H9 (cell line): ENCODE measurements at regions not wholly inside any gene's neighbourhood (a gene's known extent, or its start where the extent isn't known, plus 50 kb on each side); places are given as distances from the start of the nearest gene placed in this dataset.

Source experiments
- DNase-seq: peaks from one replicate; pipeline ENCODE4 v3.0.0-alpha.2; 2017
- H2AFZ ChIP-seq: one replicate; pipeline ENCODE4 v1.6.1; 2013; ENCODE audit warnings: mild to moderate bottlenecking, low read length, control low read depth, moderate library complexity
- H2AK5ac ChIP-seq: 2 replicates; pipeline ENCODE4 v1.6.1; 2013; ENCODE audit warnings: low read length, control low read depth, mixed read lengths; ENCODE audit not compliant: insufficient read length
- H2BK120ac ChIP-seq: one replicate; pipeline ENCODE4 v1.6.1; 2013; ENCODE audit warnings: low read depth, mild to moderate bottlenecking, low read length, control low read depth, inconsistent platforms; ENCODE audit not compliant: poor library complexity, severe bottlenecking
- H2BK12ac ChIP-seq: 2 replicates; pipeline ENCODE4 v1.6.1; 2013; ENCODE audit warnings: low read length, control low read depth, mixed read lengths, low read depth; ENCODE audit not compliant: insufficient read length
- H2BK15ac ChIP-seq: 2 replicates; pipeline ENCODE4 v1.6.1; 2013; ENCODE audit warnings: low read depth, low read length, control low read depth
- H2BK20ac ChIP-seq: one replicate; pipeline ENCODE4 v1.6.1; 2013; ENCODE audit warnings: low read depth, mild to moderate bottlenecking, low read length, control low read depth, inconsistent platforms; ENCODE audit not compliant: poor library complexity, severe bottlenecking
- H2BK5ac ChIP-seq: 2 replicates; pipeline ENCODE4 v1.6.1; 2013; ENCODE audit warnings: low read length, control low read depth, mixed read lengths; ENCODE audit not compliant: insufficient read length
- H3K14ac ChIP-seq: 2 replicates; pipeline ENCODE4 v1.6.1; 2013; ENCODE audit warnings: low read length, control low read depth; ENCODE audit not compliant: insufficient read depth
- H3K18ac ChIP-seq: 2 replicates; pipeline ENCODE4 v1.6.1; 2013; ENCODE audit warnings: low read depth, mild to moderate bottlenecking, mixed read lengths, low read length, control low read depth; ENCODE audit not compliant: insufficient read length
- H3K23ac ChIP-seq: 2 replicates; pipeline ENCODE4 v1.6.1; 2013; ENCODE audit warnings: low read length, control low read depth, mixed read lengths, low read depth; ENCODE audit not compliant: insufficient read length
- H3K23me2 ChIP-seq: 2 replicates; pipeline ENCODE4 v1.6.1; 2013; ENCODE audit warnings: low read depth, mild to moderate bottlenecking, mixed read lengths, low read length, control low read depth; ENCODE audit not compliant: insufficient read length, poor library complexity, severe bottlenecking
- H3K27ac ChIP-seq: 2 replicates; pipeline ENCODE4 v1.5.1; 2013; ENCODE audit warnings: low read length, control low read depth, mixed read lengths, low read depth; ENCODE audit not compliant: insufficient read length
- H3K27me3 ChIP-seq: 2 replicates; pipeline ENCODE4 v1.6.1; 2013; ENCODE audit warnings: low read length, control low read depth, inconsistent platforms; ENCODE audit not compliant: insufficient read depth
- H3K4ac ChIP-seq: 2 replicates; pipeline ENCODE4 v1.6.1; 2013; ENCODE audit warnings: low read depth, mild to moderate bottlenecking, control low read depth, inconsistent platforms, low read length, moderate library complexity
- H3K4me1 ChIP-seq: 2 replicates; pipeline ENCODE4 v1.6.1; 2013; ENCODE audit warnings: low read length, control low read depth, inconsistent platforms; ENCODE audit not compliant: insufficient read depth
- H3K4me2 ChIP-seq: 2 replicates; pipeline ENCODE4 v1.6.1; 2013; ENCODE audit warnings: low read length, control low read depth, mixed read lengths; ENCODE audit not compliant: insufficient read length, insufficient read depth
- H3K56ac ChIP-seq: 2 replicates; pipeline ENCODE4 v1.6.1; 2013; ENCODE audit warnings: low read depth, mild to moderate bottlenecking, mixed read lengths, low read length, control low read depth; ENCODE audit not compliant: insufficient read length
- H3K79me1 ChIP-seq: 2 replicates; pipeline ENCODE4 v1.6.1; 2013; ENCODE audit warnings: low read depth, mild to moderate bottlenecking, moderate library complexity, low read length, control low read depth, inconsistent platforms; ENCODE audit not compliant: insufficient read depth, poor library complexity, severe bottlenecking
- H3K79me2 ChIP-seq: 2 replicates; pipeline ENCODE4 v1.6.1; 2013; ENCODE audit warnings: low read length, control low read depth, inconsistent platforms; ENCODE audit not compliant: insufficient read depth
- H3K9ac ChIP-seq: 2 replicates; pipeline ENCODE4 v1.6.1; 2013; ENCODE audit warnings: low read length, control low read depth, mixed read lengths; ENCODE audit not compliant: insufficient read length; ENCODE audit errors: extremely low read depth
- H3K9me3 ChIP-seq: one replicate; pipeline ENCODE4 v1.6.1; 2013; ENCODE audit warnings: low read depth, low read length, inconsistent platforms; ENCODE audit not compliant: control insufficient read depth
- H3T11ph ChIP-seq: one replicate; pipeline ENCODE4 v1.6.1; 2013; ENCODE audit warnings: mild to moderate bottlenecking, low read length, control low read depth, inconsistent platforms
- H4K20me1 ChIP-seq: one replicate; pipeline ENCODE4 v1.6.1; 2013; ENCODE audit not compliant: control insufficient read depth, insufficient read length, insufficient read depth
- H4K5ac ChIP-seq: 2 replicates; pipeline ENCODE4 v1.6.1; 2013; ENCODE audit warnings: low read depth, mild to moderate bottlenecking, mixed read lengths, low read length, control low read depth; ENCODE audit not compliant: insufficient read length
- H4K8ac ChIP-seq: replicated peaks from 2 replicates; pipeline ENCODE4 v1.6.1; 2013; ENCODE audit warnings: low read length, control low read depth, mixed read lengths, low read depth; ENCODE audit not compliant: insufficient read length
- H4K91ac ChIP-seq: 2 replicates; pipeline ENCODE4 v1.6.1; 2013; ENCODE audit warnings: low read depth, mild to moderate bottlenecking, moderate library complexity, mixed read lengths, low read length, control low read depth; ENCODE audit not compliant: insufficient read length
- H3K27ac Mint-ChIP-seq, 3 experiments: 2 replicates in 2 of 3; 3 replicates in 1 of 3; pipeline ENCODE4 v1.8.0; 2020 to 2021; ENCODE audit warnings: mixed read lengths in 3 of 3, mild to moderate bottlenecking in 1 of 3, moderate library complexity in 1 of 3
- H3K27me3 Mint-ChIP-seq: 2 replicates; pipeline ENCODE4 v1.8.0; 2021; ENCODE audit warnings: low read depth, mild to moderate bottlenecking, moderate library complexity, mixed read lengths
- H3K36me3 Mint-ChIP-seq, 3 experiments: 2 replicates in 2 of 3; 3 replicates in 1 of 3; pipeline ENCODE4 v1.8.0; 2020 to 2021; ENCODE audit warnings: low read depth in 3 of 3, mixed read lengths in 3 of 3; ENCODE audit not compliant: insufficient read depth in 1 of 3
- H3K4me1 Mint-ChIP-seq, 2 experiments: 2 replicates each; pipeline ENCODE4 v1.8.0; 2020; ENCODE audit warnings: mixed read lengths in 2 of 2
- H3K4me3 Mint-ChIP-seq, 2 experiments: 2 replicates in 1 of 2; 3 replicates in 1 of 2; pipeline ENCODE4 v1.8.0; 2020 to 2021; ENCODE audit warnings: mild to moderate bottlenecking in 2 of 2, mixed read lengths in 2 of 2, moderate library complexity in 1 of 2
- H3K9me3 Mint-ChIP-seq, 2 experiments: 2 replicates in 1 of 2; 3 replicates in 1 of 2; pipeline ENCODE4 v1.8.0; 2020; ENCODE audit warnings: mild to moderate bottlenecking in 2 of 2, mixed read lengths in 2 of 2, moderate library complexity in 1 of 2
- CTCF ChIP-seq: fragments of 200-600 bp; sonication (generic); conservative IDR thresholded peaks from 3 replicates; pipeline ENCODE4 v1.8.0; 2021; ENCODE audit warnings: antibody characterized with exemption, mild to moderate bottlenecking
- WGBS: extraction: QIAGEN DNeasy Blood & Tissue Kit; methylation state at CpG from one replicate; pipeline ENCODE4 v1.1.7; 2013; ENCODE audit warnings: missing lambda C conversion rate, low lambda C conversion rate, mixed read lengths; ENCODE audit not compliant: insufficient read length; ENCODE audit errors: extremely low coverage; 5-methylcytosine and 5-hydroxymethylcytosine counted together

- DNase-seq, result no peak
- Mint-ChIP-seq H3K27ac (no peak overlapping the region), H3K4me3 (no peak overlapping the region), H3K27me3 (no peaks in the 10 kb centered on the region), H3K9me3 (no peaks in the 10 kb centered on the region), H3K4me1 (peaks cover 12 to 18% of the 10 kb centered on the region in 2 experiments), H3K36me3 (peaks cover 0 to under 1% (median 0%) of the 10 kb centered on the region in 3 experiments; a peak in 1 of 7 replicates)
- Histone ChIP-seq H3K4ac (no peak overlapping the region), H3K79me2 (no peaks in the 10 kb centered on the region), H3K18ac (no peak overlapping the region), H2BK20ac (no peak overlapping the region), H3K4me2 (no peak overlapping the region), H3T11ph (no peak overlapping the region), H2BK5ac (no peak overlapping the region), H3K9me3 (no peaks in the 10 kb centered on the region), H4K91ac (no peak overlapping the region), H3K27me3 (no peaks in the 10 kb centered on the region), H3K56ac (no peak overlapping the region), H2BK120ac (no peak overlapping the region), H3K23ac (no peak overlapping the region), H2AFZ (no peak overlapping the region), H2BK15ac (no peak overlapping the region), H2BK12ac (no peak overlapping the region), H3K23me2 (no peaks in the 10 kb centered on the region), H3K9ac (no peak overlapping the region), H3K79me1 (no peaks in the 10 kb centered on the region), H4K5ac (no peak overlapping the region), H3K4me1 (peaks cover 2% of the 10 kb centered on the region; the same call in 1 of the 2 replicates), H3K14ac (no peak overlapping the region), H2AK5ac (no peak overlapping the region), H3K27ac (no peak overlapping the region), H4K20me1 (no peaks in the 10 kb centered on the region), H4K8ac (no peak overlapping the region)
- no CpG with 5 or more reads among the region's 5 CpGs for WGBS
- no peak for TF ChIP-seq CTCF
Observed at GRCh38 chr3:182252802-182253201, 540.5 kb upstream of the ATP11B start.
